ENCODE measurements at regions not wholly inside any gene's neighbourhood (a gene's known extent, or its start where the extent isn't known, plus 50 kb on each side); places are given as distances from the start of the nearest gene placed in this dataset.
A peak's percentile ranks its signal among the peaks of the same experiment; 100 is the strongest.
"Not testable (repeated sequence)": the region's sequence is repeated elsewhere in the genome, so short reads cannot be mapped to it uniquely, and the experiment has no call there.

GRCh38 chr5:97234380-97234779 lies 51.3 kb upstream of the RIOK2 start:
- DNase-seq, result not testable (repeated sequence)

DNA sequence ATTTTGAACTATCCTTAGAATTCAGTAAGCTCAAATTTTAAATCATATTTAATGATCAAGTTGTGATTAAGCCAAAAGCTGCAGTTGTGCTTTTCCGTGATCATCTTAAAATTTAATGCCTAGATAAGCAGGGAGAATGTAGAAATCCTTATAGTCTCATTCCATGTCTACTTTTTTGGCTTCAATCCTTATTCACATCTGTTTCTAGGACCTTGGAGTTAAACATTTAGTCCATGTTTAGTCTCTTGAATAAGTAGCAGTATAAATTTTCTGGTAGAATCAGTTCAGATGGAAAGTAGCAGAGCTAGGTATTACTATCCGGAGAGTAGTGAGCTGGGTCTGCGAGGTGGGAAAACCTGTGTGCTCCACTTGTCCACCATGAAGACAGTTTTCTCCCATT lies 59.3 kb upstream of the RIOK2 start:
- DNase-seq, result no peak

DNA sequence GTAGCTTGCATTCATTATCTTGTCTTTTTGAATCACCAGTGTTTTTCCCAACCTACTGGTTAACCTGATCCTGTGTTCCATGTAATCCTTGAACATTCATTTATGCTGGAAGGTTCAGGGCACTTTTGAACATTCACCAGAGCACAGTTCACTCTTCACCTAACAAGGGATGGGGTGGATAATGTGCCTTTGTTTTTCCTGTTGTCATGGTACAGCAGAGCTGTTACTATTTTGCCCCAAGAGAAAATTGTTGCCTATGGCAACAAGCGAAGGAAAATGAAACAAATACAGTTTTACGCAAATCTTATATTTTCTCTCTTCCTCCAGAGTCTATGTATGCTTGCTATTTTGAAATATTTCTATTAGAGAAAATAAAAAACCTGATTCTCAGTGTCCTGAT lies 60.3 kb upstream of the RIOK2 start:
- no peak for DNase-seq

- DNase-seq, result no peak
These were observed 62.3 kb upstream of the RIOK2 start for GRCh38 chr5:97245386-97245785.

DNA sequence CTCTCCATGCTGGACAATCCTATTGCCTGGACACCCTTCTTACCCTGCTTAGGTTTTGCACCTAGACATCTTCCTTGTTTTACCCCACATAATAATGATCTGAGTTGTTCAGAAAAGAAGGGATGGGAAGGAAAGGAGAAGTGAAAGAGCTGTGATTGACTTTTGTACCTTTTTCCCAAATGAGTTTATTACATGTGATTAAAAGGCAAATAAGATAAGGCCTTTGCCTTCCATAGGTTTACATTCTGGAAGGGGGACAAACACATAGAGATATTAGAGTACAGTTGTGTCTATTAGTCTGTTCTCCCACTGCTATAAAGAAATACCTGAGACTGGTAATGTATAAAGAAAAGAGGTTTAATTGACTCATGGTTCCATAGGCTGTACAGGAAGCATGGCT lies 67.1 kb upstream of the RIOK2 start:
- DNase-seq, result no peak

- no peak for DNase-seq
These were observed 83.0 kb upstream of the RIOK2 start for GRCh38 chr5:97266076-97266475.

GRCh38 chr5:97266576-97266975 lies 83.5 kb upstream of the RIOK2 start:
- DNase-seq, result no peak

DNA sequence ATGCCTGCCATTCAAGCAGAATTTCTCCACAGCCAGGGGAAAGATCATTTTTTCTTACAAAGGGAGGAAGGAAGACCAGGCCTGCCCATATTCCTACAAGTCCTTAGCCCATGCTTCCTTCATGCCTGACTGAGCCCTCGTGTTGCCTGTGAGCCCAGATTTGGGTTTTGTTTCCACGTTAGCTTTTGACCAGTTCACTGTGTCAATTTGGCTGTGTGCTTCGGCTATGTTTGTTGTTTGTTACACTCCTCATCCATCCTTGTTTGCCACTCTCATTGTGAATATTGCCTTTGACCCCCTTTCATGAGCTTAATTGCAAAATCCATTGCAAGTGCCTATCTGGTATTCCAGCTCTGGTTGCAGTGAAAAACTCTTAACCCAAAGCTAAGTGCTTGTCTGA lies 84.7 kb upstream of the RIOK2 start:
- no peak for DNase-seq

- no peak for DNase-seq
These were observed 93.5 kb upstream of the RIOK2 start for GRCh38 chr5:97276474-97277120.

DNA sequence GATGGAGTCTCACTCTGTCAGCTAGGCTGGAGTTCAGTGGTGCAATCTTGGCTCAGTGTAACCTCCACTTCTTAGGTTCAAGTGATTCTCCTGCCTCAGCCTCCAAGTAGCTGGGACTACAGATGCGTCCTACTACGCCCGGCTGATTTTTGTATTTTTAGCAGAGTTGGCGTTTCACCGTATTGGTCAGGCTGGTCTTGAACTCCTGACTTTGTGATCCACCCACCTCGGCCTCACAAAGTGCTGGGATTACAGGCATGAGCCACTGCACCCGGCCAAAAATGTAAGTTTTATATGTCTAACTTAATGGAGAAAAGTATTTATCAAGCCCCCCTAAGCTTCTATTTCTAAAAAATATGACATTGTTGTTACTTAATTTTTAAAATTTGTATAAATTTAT lies 98.2 kb upstream of the RIOK2 start:
- no peak for DNase-seq

DNA sequence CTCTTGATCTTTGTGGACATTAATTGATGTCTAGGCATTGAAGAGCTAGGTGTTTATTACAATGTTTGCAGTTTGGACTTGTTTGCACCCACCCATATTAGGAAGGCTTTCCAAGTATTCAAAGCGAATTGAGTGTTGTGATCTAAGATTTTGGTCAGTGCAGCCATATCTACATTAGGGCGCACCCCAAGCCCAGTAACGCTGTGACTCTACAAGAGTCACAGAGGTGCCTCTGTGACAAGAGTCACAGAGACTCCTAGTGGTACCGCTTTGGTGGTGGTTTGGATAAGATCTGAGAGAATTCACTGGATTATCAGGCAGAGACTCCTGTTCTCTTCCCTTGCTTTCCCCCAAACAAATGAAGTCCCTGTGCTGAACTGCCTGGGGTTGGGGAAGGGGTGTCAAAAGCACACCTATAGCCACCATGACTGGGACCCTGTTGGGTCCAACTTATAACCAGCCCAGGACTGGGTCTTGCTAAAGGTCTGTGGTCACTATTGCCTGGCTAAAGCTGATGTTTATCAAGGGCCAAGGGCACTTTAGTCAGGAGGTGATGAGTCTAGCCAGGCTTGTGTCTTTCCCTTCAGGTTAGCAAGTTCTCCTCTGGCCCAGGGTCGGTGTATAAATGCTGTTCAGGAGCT lies 114.1 kb upstream of the RIOK2 start:
- DNase-seq, result peak; percentile 34

DNA sequence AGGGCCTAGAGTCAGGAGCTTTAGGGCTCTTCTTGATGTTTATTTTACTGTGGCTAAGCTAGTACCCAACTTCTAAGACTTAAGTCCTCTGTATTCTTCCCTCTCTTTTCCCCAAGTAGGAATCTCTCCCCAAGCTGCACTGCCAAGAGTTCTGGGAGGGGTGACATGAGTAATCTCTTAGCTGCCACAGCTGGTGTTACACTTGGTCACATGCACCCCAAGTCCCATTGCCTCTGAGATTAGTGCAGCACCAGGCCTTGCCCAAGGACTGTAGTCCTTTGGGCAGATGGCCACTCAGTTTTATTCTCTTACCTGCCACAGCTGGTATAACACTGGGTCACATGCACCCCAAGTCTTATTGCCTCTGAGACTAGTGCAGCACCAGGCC lies 114.7 kb upstream of the RIOK2 start:
- no peak for DNase-seq

- not testable (repeated sequence) for DNase-seq
These were observed 118.1 kb upstream of the RIOK2 start for GRCh38 chr5:97301181-97301580.

DNA sequence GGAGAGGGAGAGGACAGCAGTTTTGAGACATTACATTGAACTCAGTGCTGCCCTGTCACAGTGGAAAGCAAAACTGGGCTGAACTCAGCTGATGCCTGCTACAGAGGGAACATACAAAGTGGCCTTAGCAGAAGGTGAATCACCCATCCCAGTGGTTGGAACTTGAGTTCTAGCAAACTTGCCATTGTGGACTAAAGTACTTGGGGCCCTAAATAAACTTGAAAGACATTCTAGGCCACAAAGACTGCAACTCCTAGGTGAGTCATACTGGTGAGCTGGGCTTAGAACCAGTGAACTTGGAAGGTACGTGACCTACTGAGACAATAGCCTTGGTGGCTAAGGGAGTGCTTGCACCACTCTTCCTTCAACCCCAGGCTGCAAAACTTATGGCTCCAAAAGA lies 155.7 kb upstream of the RIOK2 start:
- no peak for DNase-seq

- DNase-seq, result no peak
These were observed 172.7 kb upstream of the RIOK2 start for GRCh38 chr5:97355775-97356174.

- DNase-seq, result no peak
These were observed 180.5 kb upstream of the RIOK2 start for GRCh38 chr5:97363577-97363976.

DNA sequence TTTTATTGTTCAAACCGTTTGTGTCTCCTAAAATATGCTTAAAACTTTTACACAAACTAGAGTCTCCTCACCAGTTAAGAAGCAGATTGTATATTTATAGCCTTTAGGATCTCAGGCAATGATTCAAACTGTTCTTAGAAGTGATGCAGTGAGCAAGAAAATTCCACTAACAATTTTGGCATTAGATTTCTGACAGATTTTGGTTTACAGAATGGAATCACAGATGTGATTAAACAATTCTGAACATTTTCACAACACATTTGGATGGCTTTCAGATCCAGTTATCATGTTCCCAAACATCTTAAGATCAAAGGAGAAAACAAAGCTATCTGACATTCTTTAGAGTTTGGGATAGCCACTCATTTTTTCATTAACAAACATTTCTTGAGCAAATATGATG lies 181.7 kb upstream of the RIOK2 start:
- DNase-seq, result no peak

DNA sequence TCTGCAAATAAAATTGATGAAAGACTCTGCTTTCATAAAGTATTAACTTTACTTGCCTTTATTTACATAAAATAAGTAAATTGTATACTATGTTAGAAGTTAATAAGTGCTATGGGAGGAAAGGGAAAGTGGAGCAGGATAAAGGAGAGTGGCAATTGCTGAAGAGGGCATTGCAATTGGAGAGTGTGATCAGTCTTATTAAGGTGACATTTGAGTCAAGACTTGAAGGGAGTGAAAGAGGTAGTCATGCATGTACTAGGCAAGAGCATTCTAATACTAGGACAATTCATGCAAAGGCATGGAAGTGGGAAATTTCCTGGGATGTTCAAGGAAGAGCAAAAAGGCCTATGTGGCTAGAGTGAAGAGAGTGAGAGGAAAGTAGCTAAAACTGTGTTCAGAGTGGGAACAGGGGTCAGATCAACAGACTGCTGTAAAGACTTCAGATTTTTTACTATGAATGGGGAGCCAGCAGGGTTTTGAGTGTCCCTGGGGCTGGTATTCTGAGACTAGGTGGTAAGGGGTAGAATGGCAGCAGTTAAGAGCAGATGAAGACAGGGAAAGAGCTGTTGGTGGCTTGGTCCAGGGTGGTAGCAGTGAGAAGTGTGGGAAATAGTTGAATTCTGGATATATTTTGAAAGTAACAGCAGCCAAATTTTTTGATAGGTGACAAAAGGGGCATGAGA lies 182.3 kb upstream of the RIOK2 start:
- DNase-seq, result no peak

DNA sequence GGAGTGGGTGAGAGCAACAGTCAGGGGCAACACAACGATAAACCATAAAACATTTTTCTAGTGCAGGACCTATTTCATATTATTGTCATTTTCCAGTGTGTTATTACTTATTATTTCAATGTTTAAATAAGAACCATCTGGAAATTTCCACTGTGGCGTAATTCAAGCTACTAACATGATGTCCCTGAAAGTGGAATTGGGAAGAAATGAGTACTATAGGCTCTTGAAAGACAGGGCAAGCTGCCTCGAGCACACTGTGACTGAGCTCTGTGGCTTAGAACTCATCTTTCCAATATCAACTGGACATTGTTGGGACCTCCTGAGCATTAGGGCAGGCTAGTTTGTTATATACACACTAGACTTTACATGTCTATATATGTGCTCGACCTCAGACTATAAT lies 182.9 kb upstream of the RIOK2 start:
- no peak for DNase-seq

DNA sequence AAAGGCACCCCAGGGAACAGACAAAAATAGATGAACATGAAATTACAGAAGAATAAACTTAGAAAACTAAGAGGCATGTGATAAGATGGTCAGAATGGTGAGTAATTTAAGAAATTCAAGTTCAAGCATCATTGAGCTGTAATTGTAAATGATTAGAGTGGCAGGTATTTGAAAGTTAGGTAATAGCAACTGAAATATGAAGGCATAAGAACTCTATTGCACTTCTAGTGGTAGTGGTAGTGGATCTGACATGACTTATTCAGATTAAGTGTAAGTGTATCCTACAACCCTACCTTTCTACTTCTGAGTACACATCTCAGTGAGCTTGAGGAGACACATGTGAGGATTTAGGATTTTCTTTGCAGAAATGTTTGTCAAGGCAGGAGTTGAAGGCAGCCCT lies 192.9 kb upstream of the RIOK2 start:
- no peak for DNase-seq

- DNase-seq, result no peak
These were observed 194.5 kb upstream of the RIOK2 start for GRCh38 chr5:97377582-97377981.

DNA sequence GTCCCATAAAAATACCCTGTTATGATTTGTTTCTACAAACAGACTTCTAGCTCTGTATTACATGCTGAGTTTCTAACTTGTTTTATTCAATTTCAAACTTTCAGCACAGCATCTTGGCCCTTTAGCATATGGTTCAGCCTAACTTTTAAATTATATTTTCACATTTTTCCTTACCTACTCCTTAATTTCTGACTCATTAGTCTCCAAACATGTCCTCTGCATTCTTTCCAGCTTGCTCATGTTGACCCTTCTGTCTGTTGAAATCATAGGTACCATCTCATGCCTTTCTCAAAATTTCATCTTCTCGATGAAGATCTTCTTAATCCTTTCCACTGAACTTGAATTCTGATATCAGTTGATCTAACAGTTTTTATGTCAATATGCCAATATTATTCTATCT lies 200.9 kb upstream of the RIOK2 start:
- no peak for DNase-seq

- no peak for DNase-seq
These were observed 205.7 kb upstream of the RIOK2 start for GRCh38 chr5:97388794-97389193.

- DNase-seq, result no peak
These were observed 217.5 kb upstream of the RIOK2 start for GRCh38 chr5:97400537-97400936.

DNA sequence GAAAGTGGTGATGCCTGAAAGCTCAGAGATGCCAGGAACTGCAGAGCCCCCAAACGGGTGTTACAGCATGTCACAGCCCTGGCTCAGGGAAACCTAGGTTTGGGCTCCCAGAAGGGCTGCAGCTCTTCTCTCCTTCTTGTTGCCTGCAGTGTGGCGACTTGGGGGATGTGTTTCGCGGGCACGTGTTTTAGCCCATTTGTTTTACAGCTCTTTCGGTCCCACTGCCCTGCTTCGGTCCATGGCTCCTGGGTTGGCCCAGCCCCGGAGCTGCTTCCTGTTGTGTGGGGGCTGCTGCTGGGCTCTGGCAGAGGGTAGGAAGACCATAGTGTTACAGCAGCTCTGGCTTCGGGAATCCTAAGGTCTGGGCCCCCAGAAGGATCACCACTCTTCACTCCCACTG lies 222.9 kb upstream of the RIOK2 start:
- no peak for DNase-seq

All from NCI-H1092 treated with DMSO at 0.1 percent for 48 hours (cell line).